Brain microvascular endothelial cell (primary cell): ENCODE measurements at regions not wholly inside any gene's neighbourhood (a gene's known extent, or its start where the extent isn't known, plus 50 kb on each side); places are given as distances from the start of the nearest gene placed in this dataset.

Experiments
- DNase-seq: peaks from one replicate; pipeline ENCODE4 v3.0.0-alpha.2; 2020
- H3K27ac ChIP-seq: fragments of 250-450 bp; sonication (Bioruptor Pico); 2 replicates; pipeline ENCODE4 v1.5.1; 2020; ENCODE audit warnings: mild to moderate bottlenecking, moderate library complexity
- H3K27me3 ChIP-seq: fragments of 250-450 bp; sonication (Bioruptor Pico); replicated peaks from 2 replicates; pipeline ENCODE4 v1.5.1; 2020; ENCODE audit warnings: mild to moderate bottlenecking
- H3K36me3 ChIP-seq: fragments of 250-450 bp; sonication (Bioruptor Pico); replicated peaks from 2 replicates; pipeline ENCODE4 v1.5.1; 2020; ENCODE audit warnings: mild to moderate bottlenecking
- H3K4me3 ChIP-seq: 2 replicates; pipeline ENCODE4 v1.5.1; 2011; ENCODE audit warnings: low read depth, mild to moderate bottlenecking, control low read depth, low read length, moderate library complexity
- in situ Hi-C: cut with HindIII; loops from 2 replicates; pipeline ENCODE4 v1.10.0; 2017; ENCODE audit warnings: low sequenced_read_pairs, low pct_ligation_motif_present
- TF ChIP-seq, protein P1 (sequence below): IDR thresholded peaks from 2 replicates; pipeline ENCODE4 v1.5.1; 2011; ENCODE audit warnings: low read depth, mild to moderate bottlenecking, moderate library complexity, low read length, control low read depth, inconsistent platforms; ENCODE audit errors: missing control alignments

DNA sequence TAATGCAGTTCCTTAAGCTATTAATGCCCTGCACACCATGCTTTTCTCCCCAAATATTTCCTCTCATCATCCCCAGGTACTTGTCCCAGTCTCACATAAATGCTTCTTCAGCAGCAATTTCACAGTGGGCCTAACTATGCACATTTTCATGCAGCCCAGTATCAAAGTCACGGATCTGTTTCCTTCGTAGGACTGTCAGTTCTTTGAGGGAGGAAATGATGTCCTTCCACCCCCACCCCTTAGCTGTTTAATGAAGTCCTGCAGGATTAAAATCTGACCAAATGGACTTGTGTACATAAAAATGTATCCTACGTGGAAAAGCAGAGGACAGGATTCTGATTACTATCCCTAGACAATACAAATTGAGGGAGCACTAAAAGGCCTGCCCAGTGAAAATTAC, 68.6 kb upstream of the ARGLU1 start:
- Histone ChIP-seq H3K36me3 (no peaks in the 10 kb centered on the region), H3K4me3 (no peak overlapping the region), H3K27me3 (no peaks in the 10 kb centered on the region), H3K27ac (no peak overlapping the region)
- TF ChIP-seq, protein P1, sequence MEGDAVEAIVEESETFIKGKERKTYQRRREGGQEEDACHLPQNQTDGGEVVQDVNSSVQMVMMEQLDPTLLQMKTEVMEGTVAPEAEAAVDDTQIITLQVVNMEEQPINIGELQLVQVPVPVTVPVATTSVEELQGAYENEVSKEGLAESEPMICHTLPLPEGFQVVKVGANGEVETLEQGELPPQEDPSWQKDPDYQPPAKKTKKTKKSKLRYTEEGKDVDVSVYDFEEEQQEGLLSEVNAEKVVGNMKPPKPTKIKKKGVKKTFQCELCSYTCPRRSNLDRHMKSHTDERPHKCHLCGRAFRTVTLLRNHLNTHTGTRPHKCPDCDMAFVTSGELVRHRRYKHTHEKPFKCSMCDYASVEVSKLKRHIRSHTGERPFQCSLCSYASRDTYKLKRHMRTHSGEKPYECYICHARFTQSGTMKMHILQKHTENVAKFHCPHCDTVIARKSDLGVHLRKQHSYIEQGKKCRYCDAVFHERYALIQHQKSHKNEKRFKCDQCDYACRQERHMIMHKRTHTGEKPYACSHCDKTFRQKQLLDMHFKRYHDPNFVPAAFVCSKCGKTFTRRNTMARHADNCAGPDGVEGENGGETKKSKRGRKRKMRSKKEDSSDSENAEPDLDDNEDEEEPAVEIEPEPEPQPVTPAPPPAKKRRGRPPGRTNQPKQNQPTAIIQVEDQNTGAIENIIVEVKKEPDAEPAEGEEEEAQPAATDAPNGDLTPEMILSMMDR, result no peak
- DNase-seq, result no peak
- in situ Hi-C loops, result no loop called here

DNA sequence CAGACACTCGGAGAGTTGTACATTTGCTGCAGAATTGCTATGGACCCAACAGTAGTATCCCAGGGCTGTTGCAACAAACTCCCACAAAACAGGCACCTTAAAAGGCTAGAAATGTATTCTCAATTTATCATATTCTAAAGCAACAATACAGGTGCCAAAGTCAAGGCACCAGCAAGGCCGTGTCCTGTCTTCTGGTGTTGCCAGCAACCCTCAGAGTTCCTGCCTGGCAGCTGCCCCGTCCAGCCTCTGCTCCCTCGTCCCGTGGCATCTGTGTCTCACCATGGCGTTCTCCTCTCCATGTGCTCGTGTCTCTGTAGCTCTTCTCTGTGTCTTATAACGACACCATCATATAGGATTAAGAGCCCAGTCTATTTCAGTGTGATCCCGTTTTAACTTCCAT, 67.7 kb upstream of the ARGLU1 start:
- no peak for DNase-seq
- H3K27me3 ChIP-seq, result no peaks in the 10 kb centered on the region
- in situ Hi-C loops, result no loop called here
- TF ChIP-seq, protein P1, result no peak
- no peak overlapping the region for H3K4me3 ChIP-seq
- H3K36me3 ChIP-seq, result no peaks in the 10 kb centered on the region
- H3K27ac ChIP-seq, result no peak overlapping the region

DNA sequence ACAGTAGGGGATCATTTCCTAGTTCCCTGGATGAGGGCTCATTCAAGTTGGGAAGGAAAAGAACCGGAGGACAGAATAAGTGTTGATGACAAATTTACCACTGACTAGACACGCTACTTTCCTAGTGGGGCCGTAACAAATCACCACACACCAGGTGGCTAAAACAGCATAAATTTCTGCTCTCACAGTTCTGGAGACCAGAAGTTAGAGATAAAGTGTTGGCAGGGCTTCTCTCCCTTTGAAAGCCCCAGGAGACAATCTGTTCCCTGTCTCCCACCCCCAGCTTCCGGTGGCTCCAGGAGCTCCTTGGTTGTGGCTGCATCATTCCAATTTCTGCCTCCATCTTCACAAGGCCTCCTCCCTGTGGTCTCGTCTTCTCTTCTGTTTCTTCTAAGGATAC, 65.4 kb upstream of the ARGLU1 start:
- no peak overlapping the region for H3K4me3 ChIP-seq
- TF ChIP-seq, protein P1, result no peak
- no peak for DNase-seq
- no peaks in the 10 kb centered on the region for H3K27me3 ChIP-seq
- in situ Hi-C loops, result no loop called here
- no peaks in the 10 kb centered on the region for H3K36me3 ChIP-seq
- H3K27ac ChIP-seq, result no peak overlapping the region

DNA sequence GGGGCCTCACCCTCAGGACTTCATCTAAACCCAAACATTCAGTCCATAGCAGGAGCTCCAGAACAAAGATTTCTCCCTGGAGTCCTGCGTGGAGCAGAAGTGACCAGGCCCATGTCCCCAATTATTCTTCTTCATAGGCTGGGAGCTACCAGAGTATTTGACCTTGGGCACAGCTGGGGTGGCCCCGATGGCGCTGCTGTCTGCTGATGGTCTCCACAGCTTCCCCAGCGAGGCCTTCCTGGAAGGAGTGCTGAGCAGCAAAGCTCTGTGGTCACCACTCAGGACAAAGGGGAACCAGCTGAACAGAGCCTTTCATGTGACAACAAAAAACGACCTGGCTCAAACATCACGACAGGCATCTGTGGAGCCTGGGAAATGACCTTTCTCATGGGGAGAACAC, 62.7 kb upstream of the ARGLU1 start:
- no peak for DNase-seq
- H3K36me3 ChIP-seq, result no peaks in the 10 kb centered on the region
- H3K27me3 ChIP-seq, result no peaks in the 10 kb centered on the region
- H3K4me3 ChIP-seq, result no peak overlapping the region
- TF ChIP-seq, protein P1, result no peak
- in situ Hi-C loops, result no loop called here
- no peak overlapping the region for H3K27ac ChIP-seq

DNA sequence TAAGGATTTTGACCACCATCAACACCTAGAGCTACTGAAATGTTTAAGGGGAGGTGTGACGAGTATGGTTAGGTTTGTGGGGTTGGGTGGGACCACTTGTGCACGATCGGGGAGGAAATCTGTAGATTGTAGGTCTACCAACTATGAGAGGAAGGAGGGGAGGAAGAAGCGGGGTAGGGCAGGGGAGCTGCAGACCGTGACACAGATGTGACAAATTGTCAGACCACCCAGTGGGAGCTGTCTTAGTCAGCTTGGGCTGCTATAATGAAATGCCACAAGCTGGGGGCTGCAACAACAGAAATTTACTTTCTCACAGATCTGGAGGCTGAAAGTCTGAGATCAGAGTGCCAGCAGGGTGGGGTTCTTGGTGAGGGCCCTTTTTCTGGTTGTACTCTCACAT, 62.2 kb upstream of the ARGLU1 start:
- H3K4me3 ChIP-seq, result no peak overlapping the region
- H3K36me3 ChIP-seq, result no peaks in the 10 kb centered on the region
- in situ Hi-C loops, result no loop called here
- DNase-seq, result no peak
- no peak overlapping the region for H3K27ac ChIP-seq
- H3K27me3 ChIP-seq, result no peaks in the 10 kb centered on the region
- TF ChIP-seq, protein P1, result no peak

DNA sequence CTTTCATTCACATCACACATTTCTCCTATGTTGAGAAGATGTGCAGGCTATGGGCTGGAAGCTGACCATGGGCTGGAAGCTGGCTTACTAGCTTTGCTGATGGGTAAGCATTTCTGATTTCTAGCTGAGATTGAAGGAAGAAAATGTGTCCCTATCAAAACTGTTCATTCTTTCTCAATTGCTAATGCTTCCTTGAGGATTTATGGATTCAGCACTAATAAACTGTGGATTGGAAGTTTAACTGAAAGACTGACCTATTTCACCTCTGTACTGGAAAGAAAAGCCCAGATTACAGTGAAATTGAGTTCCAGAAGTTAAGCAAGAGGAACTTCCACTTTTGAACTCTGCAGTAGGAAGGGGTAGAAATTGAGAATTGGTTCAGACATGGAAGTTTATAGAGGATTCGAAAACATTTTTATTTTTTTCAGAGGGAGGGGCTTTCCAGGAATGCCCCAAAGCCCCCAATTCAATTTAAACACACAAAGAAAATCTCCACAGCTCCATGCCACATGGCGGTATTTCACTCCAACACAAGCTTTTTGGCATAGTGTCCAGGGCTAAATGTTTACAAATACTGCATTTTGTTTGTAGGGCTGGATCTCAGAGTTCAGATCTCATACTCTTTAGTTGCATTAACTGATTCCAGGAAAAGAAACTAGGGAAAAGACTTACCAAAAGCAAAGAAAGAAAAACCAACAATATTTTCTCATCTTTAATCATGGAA, 61.2 kb upstream of the ARGLU1 start:
- in situ Hi-C loops, result no loop called here
- H3K27ac ChIP-seq, result no peak overlapping the region
- H3K27me3 ChIP-seq, result no peaks in the 10 kb centered on the region
- H3K36me3 ChIP-seq, result no peaks in the 10 kb centered on the region
- TF ChIP-seq, protein P1, result no peak
- DNase-seq, result no peak
- no peak overlapping the region for H3K4me3 ChIP-seq
